GM23248 (cell line): ENCODE measurements at regions not wholly inside any gene's neighbourhood (a gene's known extent, or its start where the extent isn't known, plus 50 kb on each side); places are given as distances from the start of the nearest gene placed in this dataset.
"Not testable (repeated sequence)": the region's sequence is repeated elsewhere in the genome, so short reads cannot be mapped to it uniquely, and the experiment has no call there.

Experiments used
- EZH2 ChIP-seq: fragments of 200-600 bp; sonication (generic); IDR thresholded peaks from 2 replicates; pipeline ENCODE4 v1.6.1; 2018; ENCODE audit warnings: antibody characterized with exemption, mild to moderate bottlenecking; ENCODE audit not compliant: insufficient read depth, poor library complexity, severe bottlenecking
- EZH2phosphoT487 ChIP-seq: fragments of 200-600 bp; sonication (generic); IDR thresholded peaks from 2 replicates; pipeline ENCODE4 v1.6.1; 2018; ENCODE audit warnings: antibody characterized with exemption, moderate library complexity, mild to moderate bottlenecking, low read depth; ENCODE audit not compliant: insufficient read depth

GRCh38 chr5:12660279-12661107, 756.2 kb upstream of the CTNND2 start:
- not testable (repeated sequence) for TF ChIP-seq EZH2phosphoT487, EZH2
